Naive thymus-derived CD8-positive, alpha-beta T cell (primary cell): ENCODE measurements at regions not wholly inside any gene's neighbourhood (a gene's known extent, or its start where the extent isn't known, plus 50 kb on each side); places are given as distances from the start of the nearest gene placed in this dataset.

ENCODE experiments used
- ATAC-seq, 2 donors: fragments of 150-1000 bp; cut with Tn5 transposase in 1 of 2; sonication (Bioruptor Pico), chemical (Tn5 transposase) in 1 of 2; 1 replicate in 1 of 2; 2 replicates in 1 of 2; pipeline ENCODE4 v1.10.0; 2021; ENCODE audit warnings: mild to moderate bottlenecking in 2 of 2, moderate library complexity in 2 of 2
- POLR2A ChIA-PET: fragments of 350-600 bp; sonication (Branson Sonifier 250); formaldehyde crosslinking; loops from one replicate; lab custom pipeline; 2021; ENCODE audit warnings: antibody characterized with exemption; lab: Charles Lee
- DNase-seq, 10 donors: peaks; one replicate each; pipeline versions ENCODE4 v3.0.0 to v3.0.0-alpha.2; 2020 to 2022
- H3K27ac Mint-ChIP-seq, 10 donors: one replicate each; pipeline ENCODE4 v1.8.0; 2020 to 2022; ENCODE audit warnings: mild to moderate bottlenecking in 10 of 10, mixed read lengths in 10 of 10, moderate library complexity in 4 of 10, inconsistent platforms in 1 of 10
- H3K27me3 Mint-ChIP-seq, 5 donors: one replicate each; pipeline ENCODE4 v1.8.0; 2021 to 2022; ENCODE audit warnings: mixed read lengths in 5 of 5
- H3K36me3 Mint-ChIP-seq, 3 donors: one replicate each; pipeline ENCODE4 v1.8.0; 2020 to 2022; ENCODE audit warnings: mixed read lengths in 3 of 3, mild to moderate bottlenecking in 2 of 3, inconsistent platforms in 1 of 3
- H3K4me1 Mint-ChIP-seq, 4 donors: one replicate each; pipeline ENCODE4 v1.8.0; 2021 to 2022; ENCODE audit warnings: mixed read lengths in 4 of 4
- H3K4me3 Mint-ChIP-seq, 10 donors: one replicate each; pipeline ENCODE4 v1.8.0; 2020 to 2022; ENCODE audit warnings: mild to moderate bottlenecking in 10 of 10, mixed read lengths in 10 of 10, moderate library complexity in 6 of 10, inconsistent platforms in 1 of 10
- H3K9me3 Mint-ChIP-seq, 9 donors: one replicate each; pipeline ENCODE4 v1.8.0; 2020 to 2022; ENCODE audit warnings: mixed read lengths in 9 of 9, mild to moderate bottlenecking in 3 of 9, inconsistent platforms in 1 of 9, moderate library complexity in 1 of 9

DNA sequence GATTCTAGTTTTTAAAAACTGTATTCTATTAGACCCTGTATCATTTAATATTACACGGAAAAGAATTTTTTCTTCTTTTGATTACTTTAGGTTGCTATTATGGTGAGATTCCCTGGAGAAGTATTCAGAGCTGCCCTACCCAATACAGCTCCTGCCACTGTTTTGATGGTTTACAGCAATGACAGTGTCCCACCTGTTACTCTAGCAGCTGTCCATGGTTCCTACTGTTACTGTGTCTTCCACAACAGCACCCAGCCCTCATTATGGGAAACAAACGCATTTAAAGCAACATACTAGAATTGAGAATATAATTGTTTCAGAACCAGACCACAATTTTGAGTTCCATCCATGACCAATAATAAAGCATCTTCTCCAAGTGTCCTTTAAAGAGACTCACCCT lies 450.7 kb downstream of the SHQ1 start:
- Mint-ChIP-seq H3K27me3 (no peaks in the 10 kb centered on the region), H3K27ac (no peak overlapping the region), H3K9me3 (no peaks in the 10 kb centered on the region), H3K4me1 (peaks cover 31 to 80% (median 65%) of the 10 kb centered on the region in 4 donors), H3K4me3 (peak overlapping the region in 1 of 10 donors; percentile 14), H3K36me3 (no peaks in the 10 kb centered on the region)
- ATAC-seq, result no peak
- POLR2A ChIA-PET, result no interaction called here
- no peak for DNase-seq

DNA sequence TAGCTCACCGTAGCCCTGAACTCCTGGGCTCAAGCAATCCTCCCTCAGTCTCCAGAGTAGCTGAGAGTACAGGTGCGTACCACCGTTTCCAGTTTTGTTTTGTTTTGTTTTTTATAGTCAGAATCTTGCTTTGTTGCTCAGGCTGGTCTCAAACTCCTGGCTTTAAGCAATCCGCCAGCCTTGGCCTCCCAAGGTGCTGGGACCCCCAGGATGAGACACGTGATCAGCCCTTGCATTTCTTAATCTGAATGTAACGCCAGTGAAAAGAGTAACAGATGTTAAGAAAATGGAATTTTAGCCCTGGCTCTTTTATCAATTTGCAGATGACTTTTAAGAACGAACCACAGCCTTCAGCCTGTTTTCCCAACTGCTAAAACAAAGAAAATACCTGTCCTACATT lies 451.3 kb downstream of the SHQ1 start:
- Mint-ChIP-seq H3K36me3 (no peaks in the 10 kb centered on the region), H3K27ac (no peak overlapping the region), H3K9me3 (no peaks in the 10 kb centered on the region), H3K27me3 (no peaks in the 10 kb centered on the region), H3K4me1 (peaks cover 31 to 76% (median 63%) of the 10 kb centered on the region in 4 donors), H3K4me3 (no peak overlapping the region)
- ATAC-seq (no peak), DNase-seq (no peak)
- POLR2A ChIA-PET, result no interaction called here

DNA sequence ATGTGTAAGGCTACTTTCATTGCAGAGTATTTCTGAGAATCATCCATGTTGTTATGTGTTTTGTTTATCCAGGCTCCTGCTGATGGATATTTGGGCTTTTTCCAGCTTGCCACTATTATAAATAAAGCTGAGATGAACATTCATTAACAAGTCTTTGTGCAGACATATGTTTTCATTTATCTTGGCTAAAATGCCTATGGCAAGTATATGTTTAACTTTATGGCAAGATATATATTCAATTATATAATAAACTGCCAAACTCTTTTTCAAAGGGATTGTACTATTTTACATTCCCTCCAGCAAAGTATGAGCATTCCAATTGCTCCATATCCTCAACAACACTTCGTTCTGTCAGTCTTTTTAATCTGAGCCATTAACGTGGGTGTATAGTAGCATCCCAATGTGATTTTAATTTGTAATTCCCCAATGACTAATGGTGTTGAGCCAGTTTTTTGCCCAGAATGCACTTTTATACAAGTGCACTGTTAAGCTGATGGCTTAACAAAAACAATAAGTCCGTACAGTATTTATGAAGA lies 452.4 kb downstream of the SHQ1 start:
- ATAC-seq (no peak), DNase-seq (no peak)
- H3K4me3 Mint-ChIP-seq, result peak overlapping the region in 1 of 10 donors; percentile 16
- no peaks in the 10 kb centered on the region for H3K36me3 Mint-ChIP-seq
- H3K4me1 Mint-ChIP-seq, result peaks cover 28 to 66% (median 57%) of the 10 kb centered on the region in 4 donors
- no peak overlapping the region for H3K27ac Mint-ChIP-seq
- H3K9me3 Mint-ChIP-seq, result no peaks in the 10 kb centered on the region
- POLR2A ChIA-PET, result no interaction called here
- H3K27me3 Mint-ChIP-seq, result no peaks in the 10 kb centered on the region

DNA sequence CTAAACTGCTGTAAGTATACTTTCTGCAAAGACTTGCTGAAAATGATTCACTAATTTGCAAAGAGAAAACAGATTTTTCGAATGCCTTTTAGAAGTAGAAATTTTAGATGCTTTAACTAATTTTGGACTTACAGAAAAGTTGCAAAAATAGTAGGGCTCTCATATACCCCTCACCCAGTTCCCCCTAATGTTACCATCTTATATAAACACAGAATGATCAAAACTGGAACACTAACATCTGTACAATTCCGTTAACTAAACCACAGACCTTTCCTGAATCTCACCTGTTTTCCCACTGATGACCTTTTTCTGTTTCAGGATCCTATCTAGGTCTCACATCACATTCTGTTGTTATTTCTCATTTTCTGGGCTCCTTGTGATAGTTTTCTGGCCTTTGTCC lies 454.8 kb downstream of the SHQ1 start:
- Mint-ChIP-seq H3K9me3 (no peaks in the 10 kb centered on the region), H3K4me3 (no peak overlapping the region), H3K27me3 (no peaks in the 10 kb centered on the region), H3K27ac (peak overlapping the region in 1 of 10 donors; percentile 64), H3K4me1 (peaks cover 27 to 56% (median 53%) of the 10 kb centered on the region in 4 donors), H3K36me3 (no peaks in the 10 kb centered on the region)
- DNase-seq, result no peak
- no peak for ATAC-seq
- POLR2A ChIA-PET, result no interaction called here

DNA sequence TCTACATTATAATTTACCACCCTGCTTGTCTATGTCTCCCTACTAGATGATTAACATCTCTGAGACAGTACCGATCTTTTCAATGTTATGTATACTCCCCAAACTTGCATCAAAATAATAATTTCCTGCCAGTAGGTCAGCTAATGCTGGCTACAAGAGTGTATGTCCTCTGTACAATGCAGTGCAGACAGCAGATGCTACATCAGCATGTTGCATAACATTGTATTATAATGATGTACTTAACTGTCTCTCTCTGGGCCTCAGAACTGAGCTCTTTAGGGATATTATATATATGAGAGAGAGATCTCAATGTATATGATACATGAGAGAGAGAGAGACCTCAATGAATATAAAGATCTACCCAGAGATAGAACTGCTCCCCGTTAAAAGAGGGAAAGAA lies 456.6 kb downstream of the SHQ1 start:
- Mint-ChIP-seq H3K9me3 (no peaks in the 10 kb centered on the region), H3K4me3 (no peak overlapping the region), H3K27me3 (no peaks in the 10 kb centered on the region), H3K36me3 (no peaks in the 10 kb centered on the region), H3K4me1 (peaks cover 32 to 61% (median 53%) of the 10 kb centered on the region in 4 donors), H3K27ac (no peak overlapping the region)
- ATAC-seq (no peak), DNase-seq (no peak)
- POLR2A ChIA-PET, result no interaction called here

DNA sequence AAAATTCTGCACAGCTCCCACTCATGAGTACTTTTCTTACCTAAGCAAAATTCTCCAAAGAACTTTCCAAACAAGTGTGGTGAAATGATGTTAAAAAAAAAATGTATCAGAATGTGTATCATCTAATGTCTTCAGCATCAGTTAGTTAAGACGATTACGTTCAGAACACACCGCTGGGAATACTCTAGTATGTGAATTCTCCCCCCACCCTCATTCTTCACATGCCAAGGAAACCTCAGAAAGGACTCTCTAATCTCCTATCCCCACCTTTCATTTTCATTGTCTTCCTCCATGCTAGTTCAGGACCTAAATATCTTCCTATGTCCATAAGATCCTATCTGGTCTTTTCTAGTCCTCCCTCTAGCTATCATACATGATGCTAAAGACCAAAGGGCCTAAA lies 457.4 kb downstream of the SHQ1 start:
- no peaks in the 10 kb centered on the region for H3K27me3 Mint-ChIP-seq
- DNase-seq (no peak), ATAC-seq (no peak)
- POLR2A ChIA-PET, result no interaction called here
- H3K4me3 Mint-ChIP-seq, result no peak overlapping the region
- H3K9me3 Mint-ChIP-seq, result no peaks in the 10 kb centered on the region
- H3K27ac Mint-ChIP-seq, result no peak overlapping the region
- H3K4me1 Mint-ChIP-seq, result peaks cover 33 to 61% (median 54%) of the 10 kb centered on the region in 4 donors
- H3K36me3 Mint-ChIP-seq, result no peaks in the 10 kb centered on the region

DNA sequence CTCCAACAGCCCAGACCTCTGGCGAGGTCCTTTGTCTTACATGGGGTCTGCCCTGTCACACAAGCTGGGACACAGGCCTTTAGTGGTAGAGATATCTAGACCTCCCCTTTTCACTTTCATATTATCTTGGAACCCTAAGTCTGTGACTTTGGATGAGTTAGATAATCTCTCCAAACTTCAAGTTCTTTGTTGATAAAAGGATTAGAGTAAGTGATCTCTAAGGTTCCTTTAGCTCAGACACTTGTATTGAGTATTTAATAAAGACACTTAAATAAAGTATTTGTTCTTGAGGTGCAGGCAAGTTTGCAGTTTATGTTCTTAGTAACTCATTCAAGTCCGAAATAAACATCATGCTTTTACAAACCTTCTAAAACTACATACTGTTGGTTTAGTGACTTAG lies 459.6 kb downstream of the SHQ1 start:
- ATAC-seq, result no peak
- H3K4me1 Mint-ChIP-seq, result peaks cover 39 to 65% (median 61%) of the 10 kb centered on the region in 4 donors

DNA sequence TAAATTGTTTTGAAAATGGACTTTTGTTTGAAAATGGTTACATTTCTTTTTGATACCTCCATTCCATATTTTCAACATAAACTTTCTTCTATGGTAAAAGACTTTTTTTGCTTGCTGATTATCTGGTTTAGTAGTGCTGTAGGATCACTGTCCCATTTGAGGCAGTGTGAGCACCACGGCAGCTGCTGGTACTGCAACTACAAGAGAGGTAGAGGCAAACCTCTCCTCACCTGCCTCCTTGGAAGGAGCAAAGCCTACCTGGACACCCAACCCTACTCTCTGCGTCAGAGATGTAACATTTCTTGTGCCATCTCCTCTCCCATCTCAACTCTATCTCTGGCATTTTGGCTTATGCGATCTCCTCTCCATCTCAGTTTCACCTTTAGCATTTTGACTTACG lies 460.1 kb downstream of the SHQ1 start:
- peak overlapping the region in 5 of 10 donors; percentile 0 to 28 (median 2) for H3K27ac Mint-ChIP-seq
- H3K4me1 Mint-ChIP-seq, result peaks cover 40 to 70% (median 65%) of the 10 kb centered on the region in 4 donors
- no peaks in the 10 kb centered on the region for H3K27me3 Mint-ChIP-seq
- H3K4me3 Mint-ChIP-seq, result no peak overlapping the region
- peaks cover 0 to 3% (median 0%) of the 10 kb centered on the region in 3 donors for H3K36me3 Mint-ChIP-seq
- no peaks in the 10 kb centered on the region for H3K9me3 Mint-ChIP-seq
- POLR2A ChIA-PET, result interaction anchor here (0.6 kb wide), 1 partner anchor 10 kb away, joined by 5 read pairs; no protein-coding TSS in a partner anchor
- ATAC-seq, result no peak
- DNase-seq, result no peak

More for the DNA sequence above, 459.6 kb downstream of the SHQ1 start:
- H3K4me3 Mint-ChIP-seq, result no peak overlapping the region
- no peak for DNase-seq
- no peaks in the 10 kb centered on the region for H3K27me3 Mint-ChIP-seq
- peaks cover 0 to 3% (median 0%) of the 10 kb centered on the region in 3 donors for H3K36me3 Mint-ChIP-seq
- H3K27ac Mint-ChIP-seq, result peak overlapping the region in 5 of 10 donors; percentile 1 to 66 (median 28)
- POLR2A ChIA-PET, result interaction anchor here (0.6 kb wide), 1 partner anchor 10 kb away, joined by 5 read pairs; no protein-coding TSS in a partner anchor
- no peaks in the 10 kb centered on the region for H3K9me3 Mint-ChIP-seq

DNA sequence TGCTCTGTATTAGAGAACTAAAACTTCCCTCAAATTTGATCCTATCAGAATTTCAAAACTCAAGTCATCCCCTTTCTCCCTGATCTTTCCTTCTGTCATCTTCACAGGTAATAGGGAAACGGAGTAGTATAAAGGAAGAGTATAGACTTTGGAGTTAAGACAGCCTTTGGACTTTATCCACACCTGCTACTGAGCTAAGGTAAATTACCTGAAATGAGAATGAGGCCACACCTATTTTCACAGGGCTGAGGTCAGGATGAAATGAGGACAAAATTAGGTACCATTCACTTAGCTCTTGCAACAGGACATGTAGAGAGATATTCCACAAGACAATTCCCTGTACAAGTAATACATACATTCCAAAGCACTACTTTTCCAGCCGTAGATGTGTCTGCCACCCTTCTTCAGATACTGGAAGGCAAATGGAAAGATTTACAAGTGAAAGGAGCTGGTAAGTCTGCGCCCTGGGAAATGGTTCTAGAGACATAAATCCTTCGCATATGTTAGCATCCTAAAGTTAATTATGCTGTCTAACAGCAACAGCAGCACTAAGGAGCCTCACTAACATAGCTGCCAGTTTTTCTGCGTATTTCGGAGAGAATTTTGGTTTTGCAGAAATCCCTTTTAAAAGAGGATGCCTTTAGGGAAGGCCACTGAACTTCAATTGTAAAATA lies 461.8 kb downstream of the SHQ1 start:
- Mint-ChIP-seq H3K4me3 (no peak overlapping the region), H3K4me1 (peaks cover 50 to 87% (median 81%) of the 10 kb centered on the region in 4 donors), H3K27me3 (no peaks in the 10 kb centered on the region), H3K9me3 (no peaks in the 10 kb centered on the region), H3K36me3 (peaks cover 0 to 3% (median 0%) of the 10 kb centered on the region in 3 donors), H3K27ac (peak overlapping the region in 3 of 10 donors; percentile 1 to 54 (median 7))
- DNase-seq, result no peak
- POLR2A ChIA-PET, result interaction anchor here (1.5 kb wide), 1 partner anchor 12 kb away, joined by 5 read pairs; no protein-coding TSS in a partner anchor
- no peak for ATAC-seq

DNA sequence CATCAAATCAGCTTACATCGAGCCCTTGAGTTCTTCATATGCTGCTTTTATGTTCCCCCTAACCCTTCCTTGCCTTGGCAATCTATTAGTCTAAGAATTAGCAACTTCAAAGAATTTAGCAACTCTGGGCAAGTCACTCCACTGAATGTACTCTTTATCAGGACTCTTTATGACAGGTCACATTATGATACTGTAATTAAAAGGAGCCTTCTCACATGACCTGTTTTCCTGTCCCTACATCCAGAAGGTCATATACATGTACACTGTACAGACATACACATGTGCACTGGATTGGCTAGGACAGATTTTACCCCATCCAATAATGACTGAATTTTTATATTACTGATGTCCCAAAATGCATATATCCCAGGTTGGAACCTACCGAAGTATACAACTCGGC lies 463.1 kb downstream of the SHQ1 start:
- ATAC-seq (no peak), DNase-seq (no peak)
- Mint-ChIP-seq H3K27ac (peak overlapping the region in 5 of 10 donors; percentile 8 to 74 (median 14)), H3K36me3 (peaks cover 0 to 3% (median 0%) of the 10 kb centered on the region in 3 donors), H3K4me1 (peaks cover 50 to 95% (median 91%) of the 10 kb centered on the region in 4 donors), H3K27me3 (no peaks in the 10 kb centered on the region), H3K4me3 (no peak overlapping the region), H3K9me3 (no peaks in the 10 kb centered on the region)
- POLR2A ChIA-PET, result interaction anchor here (0.9 kb wide), 1 partner anchor 10 kb away, joined by 3 read pairs; no protein-coding TSS in a partner anchor

DNA sequence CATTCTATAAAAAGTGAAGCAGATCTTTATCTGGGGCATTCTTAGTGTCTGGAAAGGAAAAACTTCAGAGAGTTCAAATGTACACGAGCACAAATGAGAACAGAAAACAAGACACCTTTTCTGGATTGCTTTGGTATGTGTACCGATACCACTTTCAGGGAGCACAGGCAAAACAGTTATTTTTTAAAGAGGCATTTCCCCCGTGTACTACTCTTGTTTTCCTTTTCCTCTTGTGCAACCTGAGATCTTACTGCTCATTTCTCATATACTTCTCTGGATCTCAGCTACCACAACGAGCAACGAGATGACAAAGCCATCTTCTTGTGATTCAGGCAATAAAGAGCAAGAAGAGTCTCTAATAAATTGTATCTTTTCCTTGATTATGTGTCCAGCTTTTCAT lies 463.6 kb downstream of the SHQ1 start:
- Mint-ChIP-seq H3K4me1 (peaks cover 46 to 95% (median 93%) of the 10 kb centered on the region in 4 donors), H3K27me3 (no peaks in the 10 kb centered on the region), H3K4me3 (peak overlapping the region in 1 of 10 donors; percentile 4), H3K27ac (peak overlapping the region in 6 of 10 donors; percentile 1 to 74 (median 32)), H3K36me3 (peaks cover 0 to 3% (median 0%) of the 10 kb centered on the region in 3 donors), H3K9me3 (no peaks in the 10 kb centered on the region)
- POLR2A ChIA-PET, result interaction anchor here (0.7 to 0.9 kb wide), 2 partner anchors 9 to 39 kb away, joined by 3 to 7 read pairs; no protein-coding TSS in a partner anchor
- DNase-seq, result no peak
- ATAC-seq, result no peak

DNA sequence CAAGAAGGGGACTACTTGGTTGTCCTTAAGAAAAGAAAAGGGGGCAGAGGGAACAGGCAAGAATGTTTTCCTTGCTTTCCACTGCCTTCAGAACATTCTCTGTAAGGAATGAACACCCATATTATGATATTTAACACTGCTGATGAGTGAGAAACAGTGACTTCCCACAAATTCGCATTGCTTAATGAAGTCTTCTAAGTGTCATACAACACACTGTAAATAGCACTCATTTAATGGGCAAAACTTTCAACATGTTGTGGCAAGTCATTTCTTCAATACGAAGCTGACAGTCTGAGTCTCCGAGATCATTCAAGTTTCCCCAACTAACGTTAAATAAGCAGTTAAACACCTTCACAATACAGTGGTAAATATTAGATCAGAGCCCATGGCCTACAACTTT lies 464.4 kb downstream of the SHQ1 start:
- peak overlapping the region in 1 of 10 donors; percentile 49 for H3K4me3 Mint-ChIP-seq
- no peak for DNase-seq
- peaks cover 0 to 9% (median 2%) of the 10 kb centered on the region in 3 donors for H3K36me3 Mint-ChIP-seq
- POLR2A ChIA-PET, result interaction anchor here (0.7 kb wide), 1 partner anchor 39 kb away, joined by 7 read pairs; no protein-coding TSS in a partner anchor
- peak overlapping the region in 6 of 10 donors; percentile 14 to 76 (median 35) for H3K27ac Mint-ChIP-seq
- no peaks in the 10 kb centered on the region for H3K9me3 Mint-ChIP-seq
- H3K27me3 Mint-ChIP-seq, result no peaks in the 10 kb centered on the region
- ATAC-seq, result no peak
- peaks cover 42 to 96% (median 89%) of the 10 kb centered on the region in 4 donors for H3K4me1 Mint-ChIP-seq

DNA sequence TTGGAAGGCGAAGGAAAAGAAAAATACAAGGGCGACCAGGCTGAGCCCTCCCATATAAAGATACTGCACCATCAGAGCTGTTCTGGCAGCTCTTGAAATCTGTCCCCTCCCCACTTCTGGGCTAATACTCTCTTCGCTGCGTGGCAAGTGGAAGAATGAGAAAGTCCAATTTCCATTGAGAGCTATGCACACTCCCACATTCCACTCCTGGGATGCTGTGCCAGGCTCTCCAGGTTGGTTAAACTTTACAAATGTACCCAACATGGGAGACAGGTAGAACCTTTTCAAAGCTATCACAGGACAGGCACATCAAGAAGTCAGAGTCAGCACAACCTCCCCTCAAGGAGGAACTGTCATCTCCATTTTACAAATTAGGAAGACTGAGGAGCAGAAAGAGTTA lies 465.0 kb downstream of the SHQ1 start:
- Mint-ChIP-seq H3K4me3 (peak overlapping the region in 1 of 10 donors; percentile 7), H3K27ac (peak overlapping the region in 4 of 10 donors; percentile 1 to 76 (median 50)), H3K27me3 (no peaks in the 10 kb centered on the region), H3K4me1 (peaks cover 39 to 91% (median 85%) of the 10 kb centered on the region in 4 donors), H3K9me3 (no peaks in the 10 kb centered on the region), H3K36me3 (peaks cover 0 to 16% (median 8%) of the 10 kb centered on the region in 3 donors)
- DNase-seq, result no peak
- POLR2A ChIA-PET, result no interaction called here
- no peak for ATAC-seq
